Nephron (organoid): ENCODE measurements at regions not wholly inside any gene's neighbourhood (a gene's known extent, or its start where the extent isn't known, plus 50 kb on each side); places are given as distances from the start of the nearest gene placed in this dataset.
A peak's percentile ranks its signal among the peaks of the same experiment; 100 is the strongest.

ENCODE experiments used
- H3K27ac Mint-ChIP-seq, 3 experiments: 2 replicates each; pipeline ENCODE4 v1.8.0; 2020; ENCODE audit warnings: mixed read lengths in 3 of 3, mild to moderate bottlenecking in 2 of 3, moderate library complexity in 1 of 3
- H3K27me3 Mint-ChIP-seq: 2 replicates; pipeline ENCODE4 v1.8.0; 2021; ENCODE audit warnings: low read depth, mild to moderate bottlenecking, moderate library complexity, mixed read lengths
- H3K36me3 Mint-ChIP-seq: 2 replicates; pipeline ENCODE4 v1.8.0; 2020; ENCODE audit warnings: low read depth, mixed read lengths
- H3K4me1 Mint-ChIP-seq: 2 replicates; pipeline ENCODE4 v1.8.0; 2020; ENCODE audit warnings: mixed read lengths
- H3K4me3 Mint-ChIP-seq, 3 experiments: 2 replicates each; pipeline ENCODE4 v1.8.0; 2020; ENCODE audit warnings: mild to moderate bottlenecking in 3 of 3, mixed read lengths in 3 of 3, moderate library complexity in 2 of 3
- H3K9me3 Mint-ChIP-seq: 2 replicates; pipeline ENCODE4 v1.8.0; 2020; ENCODE audit warnings: mixed read lengths
- TF ChIP-seq, protein P1 (sequence below), 3 experiments: fragments of 200-600 bp; sonication (generic); IDR thresholded peaks; one replicate each; pipeline ENCODE4 v1.5.0; 2021; ENCODE audit warnings: antibody characterized with exemption in 3 of 3; ENCODE audit not compliant: unreplicated experiment in 3 of 3

DNA sequence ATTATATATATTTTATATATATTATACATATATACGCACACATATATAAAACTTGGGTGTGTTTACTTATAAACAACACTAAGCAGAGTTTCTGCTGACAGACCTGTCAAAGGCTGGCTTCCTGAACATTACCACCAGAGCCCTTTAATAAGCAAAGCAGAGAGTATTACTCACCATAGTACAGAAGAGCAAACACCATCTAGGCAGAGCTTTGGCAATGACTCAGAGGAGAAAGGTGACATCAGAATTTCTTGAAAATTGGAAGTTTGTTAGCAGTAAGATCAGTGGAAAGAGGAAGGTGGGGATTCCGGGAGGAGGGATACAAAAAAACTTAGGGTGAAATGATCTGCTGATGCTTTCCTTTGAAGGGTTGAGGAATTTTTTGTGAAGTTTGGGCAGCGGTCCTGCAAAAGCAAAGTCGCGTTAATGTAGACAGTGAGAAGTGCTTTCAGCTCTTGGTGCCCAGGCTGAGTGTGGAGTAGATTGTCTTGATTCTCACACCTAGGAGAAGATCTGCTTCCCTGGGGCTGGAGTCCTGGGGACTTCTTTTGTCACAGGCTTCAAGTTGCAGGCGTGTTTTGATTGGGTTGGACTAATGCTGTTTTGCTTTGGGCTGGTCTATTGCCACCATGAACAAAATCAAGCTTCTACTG, 109.6 kb upstream of the BACH2 start:
- no peak overlapping the region for H3K4me3 Mint-ChIP-seq
- H3K36me3 Mint-ChIP-seq, result no peaks in the 10 kb centered on the region
- no peak overlapping the region for H3K27ac Mint-ChIP-seq
- peaks cover 23% of the 10 kb centered on the region for H3K4me1 Mint-ChIP-seq
- TF ChIP-seq, protein P1, sequence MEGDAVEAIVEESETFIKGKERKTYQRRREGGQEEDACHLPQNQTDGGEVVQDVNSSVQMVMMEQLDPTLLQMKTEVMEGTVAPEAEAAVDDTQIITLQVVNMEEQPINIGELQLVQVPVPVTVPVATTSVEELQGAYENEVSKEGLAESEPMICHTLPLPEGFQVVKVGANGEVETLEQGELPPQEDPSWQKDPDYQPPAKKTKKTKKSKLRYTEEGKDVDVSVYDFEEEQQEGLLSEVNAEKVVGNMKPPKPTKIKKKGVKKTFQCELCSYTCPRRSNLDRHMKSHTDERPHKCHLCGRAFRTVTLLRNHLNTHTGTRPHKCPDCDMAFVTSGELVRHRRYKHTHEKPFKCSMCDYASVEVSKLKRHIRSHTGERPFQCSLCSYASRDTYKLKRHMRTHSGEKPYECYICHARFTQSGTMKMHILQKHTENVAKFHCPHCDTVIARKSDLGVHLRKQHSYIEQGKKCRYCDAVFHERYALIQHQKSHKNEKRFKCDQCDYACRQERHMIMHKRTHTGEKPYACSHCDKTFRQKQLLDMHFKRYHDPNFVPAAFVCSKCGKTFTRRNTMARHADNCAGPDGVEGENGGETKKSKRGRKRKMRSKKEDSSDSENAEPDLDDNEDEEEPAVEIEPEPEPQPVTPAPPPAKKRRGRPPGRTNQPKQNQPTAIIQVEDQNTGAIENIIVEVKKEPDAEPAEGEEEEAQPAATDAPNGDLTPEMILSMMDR (IDR thresholded peaks at IDR 0.05; ENCODE audit: unreplicated experiment in 3 of 3), result no peak
- peaks cover 21% of the 10 kb centered on the region for H3K27me3 Mint-ChIP-seq
- H3K9me3 Mint-ChIP-seq, result peaks cover 3% of the 10 kb centered on the region

DNA sequence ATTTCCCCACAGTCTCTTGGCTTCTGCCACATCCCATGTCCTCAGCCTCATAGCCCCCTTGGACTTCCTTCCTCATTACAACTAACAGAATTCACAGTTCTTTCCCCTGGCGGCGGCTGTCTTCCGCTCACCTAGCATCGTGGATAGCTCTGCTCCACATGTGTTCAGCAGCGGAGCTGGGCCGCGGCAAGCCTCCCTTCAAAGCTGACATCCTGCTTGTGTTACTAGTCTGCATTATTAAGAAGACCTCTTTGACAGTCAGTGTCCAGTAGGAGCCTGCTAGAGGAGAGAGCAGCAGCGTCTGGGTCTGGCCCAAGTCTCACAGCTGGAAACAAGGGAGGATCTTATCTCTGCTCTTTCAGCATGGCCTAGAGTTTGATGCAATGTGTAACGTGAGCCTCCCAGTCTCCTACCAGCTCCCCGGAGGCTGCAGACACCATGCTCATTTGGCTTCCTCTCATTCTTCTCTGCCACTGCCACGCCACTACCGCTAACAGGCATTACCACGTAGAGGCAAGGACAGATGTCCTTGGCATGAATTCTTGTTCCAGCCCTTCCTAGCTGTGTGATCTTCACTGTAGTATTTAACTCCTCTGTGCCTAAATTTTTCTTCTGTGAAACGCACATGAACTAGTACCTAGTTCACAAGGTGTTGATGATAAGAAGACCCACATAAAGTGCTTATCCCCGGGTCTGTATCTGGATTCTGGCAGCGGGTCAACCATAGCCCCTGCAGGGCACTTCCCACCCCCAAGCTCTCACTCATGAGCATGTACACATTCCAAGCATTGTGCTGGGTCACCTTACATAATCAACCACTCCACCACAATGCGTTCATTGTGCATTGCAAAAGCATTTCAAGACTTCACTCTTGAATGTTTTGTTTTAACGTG, 107.1 kb upstream of the BACH2 start:
- H3K9me3 Mint-ChIP-seq, result peaks cover 3% of the 10 kb centered on the region
- peak overlapping the region in 2 of 3 experiments; percentile 1 to 51 for H3K4me3 Mint-ChIP-seq
- TF ChIP-seq, protein P1 (IDR thresholded peaks at IDR 0.05; ENCODE audit: unreplicated experiment in 3 of 3), result no peak
- H3K36me3 Mint-ChIP-seq, result no peaks in the 10 kb centered on the region
- peaks cover 31% of the 10 kb centered on the region for H3K27me3 Mint-ChIP-seq
- H3K4me1 Mint-ChIP-seq, result peaks cover 36% of the 10 kb centered on the region
- H3K27ac Mint-ChIP-seq, result peak overlapping the region; percentile 26 to 67 (median 47)

DNA sequence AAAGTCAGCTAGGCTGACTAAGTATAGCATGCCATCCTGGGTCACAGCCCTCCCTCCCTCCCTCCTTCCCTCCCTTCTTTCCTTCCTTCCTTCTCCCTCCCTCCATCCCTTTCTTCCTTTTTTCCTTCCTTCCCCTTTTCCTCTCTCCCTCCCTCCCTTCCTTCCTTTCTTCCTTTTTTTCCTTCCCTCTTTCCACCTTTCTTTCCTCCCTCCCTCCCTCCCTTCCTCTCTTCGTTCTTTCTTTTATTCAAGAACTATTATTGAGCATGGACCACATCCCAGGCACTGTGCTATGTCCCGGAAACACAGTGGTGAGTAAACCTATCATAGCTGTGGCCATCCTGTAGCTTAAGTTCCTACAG, 106.2 kb upstream of the BACH2 start:
- TF ChIP-seq, protein P1 (IDR thresholded peaks at IDR 0.05; ENCODE audit: unreplicated experiment in 3 of 3), result no peak
- Mint-ChIP-seq H3K36me3 (no peaks in the 10 kb centered on the region), H3K9me3 (peaks cover 3% of the 10 kb centered on the region), H3K4me1 (peaks cover 36% of the 10 kb centered on the region), H3K27me3 (peaks cover 31% of the 10 kb centered on the region), H3K27ac (no peak overlapping the region), H3K4me3 (no peak overlapping the region)

DNA sequence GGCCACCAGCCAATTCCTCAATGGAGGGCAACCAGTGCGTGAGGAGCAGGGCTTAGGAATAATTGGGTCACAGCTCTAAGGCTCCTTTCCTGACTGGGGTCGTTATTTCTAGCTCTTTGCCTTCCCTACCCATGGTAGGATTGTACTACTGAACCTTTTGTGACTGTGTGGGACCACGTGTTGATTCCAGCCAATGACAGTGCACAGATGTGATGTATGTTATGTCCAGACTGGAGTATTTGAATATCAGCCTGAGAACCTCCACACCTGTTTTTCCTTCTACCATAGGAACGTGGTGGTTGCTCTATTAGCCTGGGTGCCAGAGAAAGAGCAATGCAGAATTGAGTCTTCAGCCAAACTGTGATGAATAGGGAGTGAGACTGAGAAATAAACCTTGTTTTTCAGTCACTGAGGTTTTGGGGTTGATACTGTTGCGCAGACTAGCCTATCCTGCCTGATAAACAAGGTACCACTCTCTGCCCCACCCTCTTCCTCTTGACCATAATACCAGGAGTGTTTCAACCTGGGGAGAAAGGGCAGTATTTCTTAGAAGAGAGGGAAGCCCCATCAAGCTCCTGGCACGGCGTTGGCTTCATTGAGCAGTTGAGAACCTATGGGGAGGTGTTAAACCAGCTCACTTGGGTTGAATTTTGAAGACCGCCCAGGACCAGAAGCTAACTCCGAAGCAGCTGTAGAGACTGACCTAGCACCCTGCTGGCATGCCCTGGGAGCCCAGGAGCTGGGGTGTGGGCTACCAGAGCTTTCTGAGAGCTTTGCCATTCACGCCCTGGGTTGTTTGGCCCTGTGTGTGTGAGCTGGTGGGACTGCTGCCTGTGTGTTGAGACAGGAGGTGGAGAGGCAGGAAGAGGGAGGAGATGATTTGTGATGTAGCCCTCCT, 105.5 kb upstream of the BACH2 start:
- peaks cover 40% of the 10 kb centered on the region for H3K4me1 Mint-ChIP-seq
- H3K9me3 Mint-ChIP-seq, result peaks cover 3% of the 10 kb centered on the region
- H3K27me3 Mint-ChIP-seq, result peaks cover 36% of the 10 kb centered on the region
- H3K4me3 Mint-ChIP-seq, result no peak overlapping the region
- TF ChIP-seq, protein P1 (IDR thresholded peaks at IDR 0.05; ENCODE audit: unreplicated experiment in 3 of 3), result no peak
- H3K27ac Mint-ChIP-seq, result no peak overlapping the region
- H3K36me3 Mint-ChIP-seq, result no peaks in the 10 kb centered on the region

DNA sequence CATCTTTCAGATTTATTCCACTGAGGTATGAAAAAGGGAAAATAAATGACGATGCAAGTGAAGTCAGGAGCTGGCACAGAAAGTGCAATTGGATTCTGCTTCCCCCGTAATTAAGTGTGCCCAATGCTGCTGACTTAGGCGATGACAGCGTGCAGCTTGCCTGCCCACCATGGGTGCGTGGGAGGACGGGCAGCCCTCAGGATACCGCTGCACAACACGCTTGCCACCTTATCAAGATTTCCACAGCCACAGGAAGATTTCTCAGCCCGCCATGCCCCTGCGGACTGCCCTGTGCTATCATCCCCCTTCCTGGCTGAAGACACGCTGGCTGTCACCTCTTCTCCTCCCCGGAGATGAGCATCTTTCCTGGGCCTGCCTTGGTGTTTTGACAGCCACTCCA, 103.3 kb upstream of the BACH2 start:
- no peak overlapping the region for H3K27ac Mint-ChIP-seq
- no peaks in the 10 kb centered on the region for H3K9me3 Mint-ChIP-seq
- H3K4me1 Mint-ChIP-seq, result peaks cover 40% of the 10 kb centered on the region
- TF ChIP-seq, protein P1 (IDR thresholded peaks at IDR 0.05; ENCODE audit: unreplicated experiment in 3 of 3), result no peak
- H3K27me3 Mint-ChIP-seq, result peaks cover 47% of the 10 kb centered on the region
- no peak overlapping the region for H3K4me3 Mint-ChIP-seq
- H3K36me3 Mint-ChIP-seq, result no peaks in the 10 kb centered on the region
